ENCODE measurements at regions not wholly inside any gene's neighbourhood (a gene's known extent, or its start where the extent isn't known, plus 50 kb on each side); places are given as distances from the start of the nearest gene placed in this dataset.

GRCh38 chr6:56840467-56841380 is 114.2 kb upstream of the BEND6 start:
- TF ChIP-seq FOXP2 (optimal IDR thresholded peaks at IDR 0.05; ENCODE audit: borderline replicate concordance, extremely low read depth, extremely low read length, insufficient read depth) (no peak), TAF1 (IDR thresholded peaks at IDR 0.05; ENCODE audit: borderline replicate concordance, insufficient read depth, low read length) (no peak), SIN3A (IDR thresholded peaks at IDR 0.05; ENCODE audit: borderline replicate concordance, insufficient read depth, low read length) (no peak), POLR2AphosphoS5 (IDR thresholded peaks at IDR 0.05; ENCODE audit: low read depth, low read length) (no peak)
- TF ChIP-seq, protein P1, sequence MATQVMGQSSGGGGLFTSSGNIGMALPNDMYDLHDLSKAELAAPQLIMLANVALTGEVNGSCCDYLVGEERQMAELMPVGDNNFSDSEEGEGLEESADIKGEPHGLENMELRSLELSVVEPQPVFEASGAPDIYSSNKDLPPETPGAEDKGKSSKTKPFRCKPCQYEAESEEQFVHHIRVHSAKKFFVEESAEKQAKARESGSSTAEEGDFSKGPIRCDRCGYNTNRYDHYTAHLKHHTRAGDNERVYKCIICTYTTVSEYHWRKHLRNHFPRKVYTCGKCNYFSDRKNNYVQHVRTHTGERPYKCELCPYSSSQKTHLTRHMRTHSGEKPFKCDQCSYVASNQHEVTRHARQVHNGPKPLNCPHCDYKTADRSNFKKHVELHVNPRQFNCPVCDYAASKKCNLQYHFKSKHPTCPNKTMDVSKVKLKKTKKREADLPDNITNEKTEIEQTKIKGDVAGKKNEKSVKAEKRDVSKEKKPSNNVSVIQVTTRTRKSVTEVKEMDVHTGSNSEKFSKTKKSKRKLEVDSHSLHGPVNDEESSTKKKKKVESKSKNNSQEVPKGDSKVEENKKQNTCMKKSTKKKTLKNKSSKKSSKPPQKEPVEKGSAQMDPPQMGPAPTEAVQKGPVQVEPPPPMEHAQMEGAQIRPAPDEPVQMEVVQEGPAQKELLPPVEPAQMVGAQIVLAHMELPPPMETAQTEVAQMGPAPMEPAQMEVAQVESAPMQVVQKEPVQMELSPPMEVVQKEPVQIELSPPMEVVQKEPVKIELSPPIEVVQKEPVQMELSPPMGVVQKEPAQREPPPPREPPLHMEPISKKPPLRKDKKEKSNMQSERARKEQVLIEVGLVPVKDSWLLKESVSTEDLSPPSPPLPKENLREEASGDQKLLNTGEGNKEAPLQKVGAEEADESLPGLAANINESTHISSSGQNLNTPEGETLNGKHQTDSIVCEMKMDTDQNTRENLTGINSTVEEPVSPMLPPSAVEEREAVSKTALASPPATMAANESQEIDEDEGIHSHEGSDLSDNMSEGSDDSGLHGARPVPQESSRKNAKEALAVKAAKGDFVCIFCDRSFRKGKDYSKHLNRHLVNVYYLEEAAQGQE (IDR thresholded peaks at IDR 0.05; ENCODE audit: insufficient read depth in 1 of 2, low read depth in 2 of 2, low read length in 2 of 2), result no peak

- TF ChIP-seq, protein P1 (IDR thresholded peaks at IDR 0.05; ENCODE audit: insufficient read depth in 1 of 2, low read depth in 2 of 2, low read length in 2 of 2), result no peak
- TF ChIP-seq POLR2AphosphoS5 (IDR thresholded peaks at IDR 0.05; ENCODE audit: low read depth, low read length), result no peak
- no peak for TF ChIP-seq SIN3A (IDR thresholded peaks at IDR 0.05; ENCODE audit: borderline replicate concordance, insufficient read depth, low read length)
- no peak for TF ChIP-seq FOXP2 (optimal IDR thresholded peaks at IDR 0.05; ENCODE audit: borderline replicate concordance, extremely low read depth, extremely low read length, insufficient read depth)
- TF ChIP-seq TAF1 (IDR thresholded peaks at IDR 0.05; ENCODE audit: borderline replicate concordance, insufficient read depth, low read length), result no peak
Measured at GRCh38 chr6:56839533-56840183, 115.2 kb upstream of the BEND6 start.

- no peak for TF ChIP-seq SIN3A (IDR thresholded peaks at IDR 0.05; ENCODE audit: borderline replicate concordance, insufficient read depth, low read length)
- no peak for TF ChIP-seq POLR2AphosphoS5 (IDR thresholded peaks at IDR 0.05; ENCODE audit: low read depth, low read length)
- TF ChIP-seq, protein P1 (IDR thresholded peaks at IDR 0.05; ENCODE audit: insufficient read depth in 1 of 2, low read depth in 2 of 2, low read length in 2 of 2), result no peak
- no peak for TF ChIP-seq TAF1 (IDR thresholded peaks at IDR 0.05; ENCODE audit: borderline replicate concordance, insufficient read depth, low read length)
- TF ChIP-seq FOXP2 (optimal IDR thresholded peaks at IDR 0.05; ENCODE audit: borderline replicate concordance, extremely low read depth, extremely low read length, insufficient read depth), result no peak
Measured at GRCh38 chr6:56838965-56839364, 115.9 kb upstream of the BEND6 start.

DNA sequence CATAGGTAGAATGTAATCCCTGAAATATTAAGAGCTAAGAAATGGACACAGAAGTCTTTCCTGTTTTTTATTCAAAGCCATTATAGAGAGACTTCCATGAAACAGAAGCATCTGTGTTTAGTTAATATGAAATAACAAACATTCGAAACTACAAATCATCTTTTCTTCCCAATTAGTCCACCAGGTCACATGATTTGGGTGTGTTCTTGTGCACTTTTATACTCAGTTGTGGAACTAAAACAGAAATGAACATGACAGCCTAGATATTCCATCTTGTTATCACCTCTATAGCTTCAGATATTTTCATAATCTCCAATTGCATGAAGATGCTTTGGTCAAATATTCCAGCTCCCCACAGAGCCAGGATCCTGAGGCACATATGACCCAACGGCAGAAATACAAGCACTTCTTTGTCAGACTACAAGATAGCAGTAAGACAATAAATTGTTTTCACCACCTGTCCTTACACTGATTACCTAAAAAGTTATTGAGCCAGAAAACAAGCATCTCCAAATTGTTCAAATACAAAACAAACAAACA is 116.8 kb upstream of the BEND6 start:
- TF ChIP-seq SIN3A (IDR thresholded peaks at IDR 0.05; ENCODE audit: borderline replicate concordance, insufficient read depth, low read length) (no peak), FOXP2 (optimal IDR thresholded peaks at IDR 0.05; ENCODE audit: borderline replicate concordance, extremely low read depth, extremely low read length, insufficient read depth) (no peak), POLR2AphosphoS5 (IDR thresholded peaks at IDR 0.05; ENCODE audit: low read depth, low read length) (no peak)
- TF ChIP-seq, protein P1 (IDR thresholded peaks at IDR 0.05; ENCODE audit: insufficient read depth in 1 of 2, low read depth in 2 of 2, low read length in 2 of 2), result no peak
